Body of pancreas (tissue), 4 donors: ENCODE measurements at regions not wholly inside any gene's neighbourhood (a gene's known extent, or its start where the extent isn't known, plus 50 kb on each side); places are given as distances from the start of the nearest gene placed in this dataset.

Source experiments
- ATAC-seq: fragments of 150-250 bp; one replicate; pipeline ENCODE4 v1.9.1; 2016
- DNase-seq, 4 donors: peaks; one replicate each; pipeline ENCODE4 v3.0.0-alpha.2; 2019
- H3K27ac ChIP-seq, 4 donors: fragments of 200-600 bp; sonication (generic); 1 replicate in 3 of 4; 2 replicates in 1 of 4; pipeline versions ENCODE4 v1.5.1 to v1.6.1; 2016 to 2019; ENCODE audit warnings: mild to moderate bottlenecking in 1 of 4, mixed read lengths in 1 of 4, moderate library complexity in 1 of 4
- H3K27me3 ChIP-seq, 2 donors: fragments of 200-600 bp; sonication (generic); one replicate each; pipeline ENCODE4 v1.6.0; 2016; ENCODE audit warnings: mild to moderate bottlenecking in 1 of 2
- H3K36me3 ChIP-seq, 2 donors: fragments of 200-600 bp; sonication (generic); replicated peaks in 1 of 2; 2 replicates each; pipeline ENCODE4 v1.5.1; 2016; ENCODE audit warnings: low read depth in 2 of 2; ENCODE audit not compliant: insufficient read depth in 1 of 2
- H3K4me1 ChIP-seq: fragments of 200-600 bp; sonication (generic); one replicate; pipeline ENCODE4 v1.6.0; 2016
- H3K4me3 ChIP-seq, 2 donors: fragments of 200-600 bp; sonication (generic); 1 replicate in 1 of 2; 2 replicates in 1 of 2; pipeline ENCODE4 v1.5.1; 2016 to 2019
- H3K9me3 ChIP-seq, 3 donors: fragments of 200-600 bp; sonication (generic); 1 replicate in 2 of 3; 2 replicates in 1 of 3; pipeline ENCODE4 v1.5.1; 2016
- POLR2A ChIP-seq, 3 donors: fragments of 450-650 bp; IDR thresholded peaks; one replicate each; pipeline ENCODE4 v1.6.1; 2016; ENCODE audit warnings: antibody characterized with exemption in 3 of 3, mild to moderate bottlenecking in 2 of 3
- WGBS, 2 donors: methylation state at CpG; one replicate each; pipeline ENCODE4 v1.1.5; 2017; 5-methylcytosine and 5-hydroxymethylcytosine counted together
- intact Hi-C: fragments of 100-400 bp; cut with DNase I; formaldehyde crosslinking; loops from one replicate; pipeline ENCODE4 v1.15.1; 2023
- TF ChIP-seq, protein P1 (sequence below), 7 experiments: fragments of 450-650 bp in 4 of 7; fragments of 200-600 bp in 3 of 7; sonication (generic) in 3 of 7; IDR thresholded peaks; one replicate each; pipeline ENCODE4 v1.5.1; 2016 to 2019; ENCODE audit warnings: antibody characterized with exemption in 7 of 7

- Histone ChIP-seq H3K4me3 (no peak overlapping the region), H3K4me1 (peaks cover 12% of the 10 kb centered on the region), H3K36me3 (no peaks in the 10 kb centered on the region), H3K27me3 (no peaks in the 10 kb centered on the region), H3K9me3 (no peaks in the 10 kb centered on the region), H3K27ac (peak overlapping the region in 2 of 4 donors; percentile 28 to 52)
- DNase-seq: peak in 3 of 4 donors; percentile 32 to 68 (median 36)
- TF ChIP-seq, protein P1, sequence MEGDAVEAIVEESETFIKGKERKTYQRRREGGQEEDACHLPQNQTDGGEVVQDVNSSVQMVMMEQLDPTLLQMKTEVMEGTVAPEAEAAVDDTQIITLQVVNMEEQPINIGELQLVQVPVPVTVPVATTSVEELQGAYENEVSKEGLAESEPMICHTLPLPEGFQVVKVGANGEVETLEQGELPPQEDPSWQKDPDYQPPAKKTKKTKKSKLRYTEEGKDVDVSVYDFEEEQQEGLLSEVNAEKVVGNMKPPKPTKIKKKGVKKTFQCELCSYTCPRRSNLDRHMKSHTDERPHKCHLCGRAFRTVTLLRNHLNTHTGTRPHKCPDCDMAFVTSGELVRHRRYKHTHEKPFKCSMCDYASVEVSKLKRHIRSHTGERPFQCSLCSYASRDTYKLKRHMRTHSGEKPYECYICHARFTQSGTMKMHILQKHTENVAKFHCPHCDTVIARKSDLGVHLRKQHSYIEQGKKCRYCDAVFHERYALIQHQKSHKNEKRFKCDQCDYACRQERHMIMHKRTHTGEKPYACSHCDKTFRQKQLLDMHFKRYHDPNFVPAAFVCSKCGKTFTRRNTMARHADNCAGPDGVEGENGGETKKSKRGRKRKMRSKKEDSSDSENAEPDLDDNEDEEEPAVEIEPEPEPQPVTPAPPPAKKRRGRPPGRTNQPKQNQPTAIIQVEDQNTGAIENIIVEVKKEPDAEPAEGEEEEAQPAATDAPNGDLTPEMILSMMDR (IDR thresholded peaks at IDR 0.05): peak in 1 of 7 experiments; percentile 20
- peak in 2 of 3 donors; percentile 26 to 37 for TF ChIP-seq POLR2A (IDR thresholded peaks at IDR 0.05)
- peak; percentile 70 for ATAC-seq
- intact Hi-C loops: no loop called here
- WGBS, 2 donors: 39 to 65% methylated on average over 12 to 20 of the region's 20 CpGs
Observed at GRCh38 chr4:157819693-157820464, 352.9 kb downstream of the GASK1B start.

GRCh38 chr4:157818946-157819692, 353.7 kb downstream of the GASK1B start:
- intact Hi-C loops: no loop called here
- ATAC-seq (peak; percentile 56), DNase-seq (peak in 1 of 4 donors; percentile 20)
- Histone ChIP-seq H3K27me3 (no peaks in the 10 kb centered on the region), H3K27ac (peak overlapping the region in 2 of 4 donors; percentile 28 to 52), H3K4me3 (no peak overlapping the region), H3K4me1 (peaks cover 12% of the 10 kb centered on the region), H3K9me3 (no peaks in the 10 kb centered on the region), H3K36me3 (no peaks in the 10 kb centered on the region)
- TF ChIP-seq POLR2A (IDR thresholded peaks at IDR 0.05): no peak
- TF ChIP-seq, protein P1 (IDR thresholded peaks at IDR 0.05): no peak
- WGBS, 2 donors: 77 to 97% methylated on average over 12 to 20 of the region's 20 CpGs

GRCh38 chr4:157810137-157810774, 362.6 kb downstream of the GASK1B start:
- H3K27me3 ChIP-seq: no peaks in the 10 kb centered on the region
- DNase-seq: no peak
- no peaks in the 10 kb centered on the region for H3K9me3 ChIP-seq
- H3K27ac ChIP-seq: peak overlapping the region in 1 of 4 donors; percentile 17
- H3K4me3 ChIP-seq: no peak overlapping the region
- intact Hi-C loops: no loop called here
- H3K4me1 ChIP-seq: peaks cover 24% of the 10 kb centered on the region
- peak; percentile 74 for ATAC-seq
- no peak for TF ChIP-seq POLR2A (IDR thresholded peaks at IDR 0.05)
- no peaks in the 10 kb centered on the region for H3K36me3 ChIP-seq

- 30 to 53% methylated on average over 6 of the region's 6 CpGs for WGBS, 2 donors
- no peak for TF ChIP-seq POLR2A (IDR thresholded peaks at IDR 0.05)
- TF ChIP-seq, protein P1 (IDR thresholded peaks at IDR 0.05): no peak
- DNase-seq: peak in 2 of 4 donors; percentile 19 to 63
- Histone ChIP-seq H3K27ac (no peak overlapping the region), H3K4me1 (peaks cover 24% of the 10 kb centered on the region), H3K9me3 (no peaks in the 10 kb centered on the region), H3K4me3 (no peak overlapping the region), H3K27me3 (no peaks in the 10 kb centered on the region), H3K36me3 (no peaks in the 10 kb centered on the region)
- intact Hi-C loops: no loop called here
- no peak for ATAC-seq
Observed at GRCh38 chr4:157808796-157809383, 363.9 kb downstream of the GASK1B start.

GRCh38 chr4:157806184-157806583, 366.6 kb downstream of the GASK1B start:
- peak; percentile 57 for ATAC-seq
- 28 to 31% methylated on average over 2 of the region's 2 CpGs for WGBS, 2 donors
- intact Hi-C loops: no loop called here
- no peak for TF ChIP-seq POLR2A (IDR thresholded peaks at IDR 0.05)
- TF ChIP-seq, protein P1 (IDR thresholded peaks at IDR 0.05): no peak
- no peaks in the 10 kb centered on the region for H3K36me3 ChIP-seq
- H3K27ac ChIP-seq: no peak overlapping the region
- no peaks in the 10 kb centered on the region for H3K27me3 ChIP-seq
- H3K9me3 ChIP-seq: no peaks in the 10 kb centered on the region
- DNase-seq: peak in 1 of 4 donors; percentile 28
- peaks cover 24% of the 10 kb centered on the region for H3K4me1 ChIP-seq
- no peak overlapping the region for H3K4me3 ChIP-seq
